ENCODE measurements at regions not wholly inside any gene's neighbourhood (a gene's known extent, or its start where the extent isn't known, plus 50 kb on each side); places are given as distances from the start of the nearest gene placed in this dataset.

- no peak for FAIRE-seq
- DNase-seq (ENCODE audit: extremely low spot score, insufficient read length, low read depth) = no peak
Measured at GRCh38 chr5:107228226-107228625, 442.5 kb downstream of the EFNA5 start.

GRCh38 chr5:107224272-107224671 is 446.5 kb downstream of the EFNA5 start:
- FAIRE-seq = no peak
- no peak for DNase-seq (ENCODE audit: extremely low spot score, insufficient read length, low read depth)

DNA sequence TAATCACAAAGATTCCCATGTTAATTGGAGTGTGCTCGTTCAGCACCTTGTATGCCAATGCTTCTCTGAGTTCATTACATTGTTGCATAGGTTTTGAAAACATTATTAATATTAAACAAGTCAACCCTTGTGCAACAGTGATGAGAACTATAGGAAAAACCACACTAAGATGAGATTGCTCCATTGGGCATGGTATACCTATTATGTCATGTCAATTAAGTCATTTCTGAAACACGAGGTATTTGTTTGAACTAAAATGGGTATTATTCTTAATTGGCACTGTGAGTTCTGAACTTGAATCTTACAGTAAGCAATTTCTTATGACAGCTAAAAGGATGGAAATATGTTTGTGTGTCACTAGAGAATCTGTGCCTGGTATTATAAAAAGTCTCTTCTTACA is 447.7 kb downstream of the EFNA5 start:
- DNase-seq (ENCODE audit: extremely low spot score, insufficient read length, low read depth) (no peak), FAIRE-seq (no peak)

DNA sequence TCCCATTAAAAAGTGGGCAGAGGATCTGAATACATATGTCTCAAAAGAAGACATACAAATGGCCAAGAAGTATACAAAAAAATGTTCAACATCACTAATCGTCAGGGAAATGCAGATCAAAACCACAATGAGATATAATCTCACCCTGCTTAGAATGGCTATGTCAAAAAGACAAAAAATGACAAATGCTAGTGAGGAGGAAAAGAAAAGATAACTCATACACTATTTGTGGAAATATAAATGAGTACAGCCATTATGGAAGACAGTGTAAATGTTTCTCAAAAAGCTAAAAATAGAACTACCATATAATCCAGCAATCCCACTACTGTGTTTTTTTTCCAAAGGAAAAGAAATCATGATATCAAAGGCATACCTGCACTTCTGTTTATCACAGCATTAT is 450.7 kb downstream of the EFNA5 start:
- no peak for FAIRE-seq
- DNase-seq (ENCODE audit: extremely low spot score, insufficient read length, low read depth) = no peak

- DNase-seq (ENCODE audit: extremely low spot score, insufficient read length, low read depth) = no peak
- FAIRE-seq = no peak
Measured at GRCh38 chr5:107218457-107219193, 452.1 kb downstream of the EFNA5 start.

DNA sequence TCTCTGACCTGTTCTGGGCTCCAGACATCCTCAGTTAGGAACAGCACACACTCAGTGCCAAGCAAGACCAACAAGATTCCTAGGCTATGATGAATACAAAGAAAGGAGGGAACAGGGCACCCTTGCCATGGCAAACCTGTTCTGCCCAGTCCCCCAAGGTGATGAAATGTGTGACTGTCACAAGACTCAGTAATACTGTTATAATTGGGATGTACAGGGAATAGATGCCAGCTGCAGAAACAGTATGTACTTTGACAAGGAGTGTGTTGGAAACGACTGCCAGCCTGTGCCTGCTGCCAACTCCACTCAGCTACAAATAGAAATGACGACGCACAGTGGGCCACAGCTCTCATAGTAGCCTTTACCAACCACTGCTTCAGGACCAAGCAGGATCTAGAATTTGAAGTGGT is 453.0 kb downstream of the EFNA5 start:
- FAIRE-seq = no peak
- no peak for DNase-seq (ENCODE audit: extremely low spot score, insufficient read length, low read depth)

- no peak for DNase-seq (ENCODE audit: extremely low spot score, insufficient read length, low read depth)
Measured at GRCh38 chr5:107216587-107216986, 454.1 kb downstream of the EFNA5 start.

GRCh38 chr5:107215611-107216010 is 455.1 kb downstream of the EFNA5 start:
- peak; percentile 21 for FAIRE-seq
- no peak for DNase-seq (ENCODE audit: extremely low spot score, insufficient read length, low read depth)

More at GRCh38 chr5:107216587-107216986, 454.1 kb downstream of the EFNA5 start:
- no peak for FAIRE-seq

GRCh38 chr5:107213025-107213424 is 457.7 kb downstream of the EFNA5 start:
- DNase-seq (ENCODE audit: extremely low spot score, insufficient read length, low read depth) = no peak

GRCh38 chr5:107211630-107212029 is 459.1 kb downstream of the EFNA5 start:
- FAIRE-seq (no peak), DNase-seq (ENCODE audit: extremely low spot score, insufficient read length, low read depth) (no peak)

More at GRCh38 chr5:107213025-107213424, 457.7 kb downstream of the EFNA5 start:
- no peak for FAIRE-seq

GRCh38 chr5:107208867-107209266 is 461.9 kb downstream of the EFNA5 start:
- DNase-seq (ENCODE audit: extremely low spot score, insufficient read length, low read depth) (no peak), FAIRE-seq (no peak)

GRCh38 chr5:107204413-107204812 is 466.3 kb downstream of the EFNA5 start:
- FAIRE-seq (peak; percentile 31), DNase-seq (ENCODE audit: extremely low spot score, insufficient read length, low read depth) (no peak)

DNA sequence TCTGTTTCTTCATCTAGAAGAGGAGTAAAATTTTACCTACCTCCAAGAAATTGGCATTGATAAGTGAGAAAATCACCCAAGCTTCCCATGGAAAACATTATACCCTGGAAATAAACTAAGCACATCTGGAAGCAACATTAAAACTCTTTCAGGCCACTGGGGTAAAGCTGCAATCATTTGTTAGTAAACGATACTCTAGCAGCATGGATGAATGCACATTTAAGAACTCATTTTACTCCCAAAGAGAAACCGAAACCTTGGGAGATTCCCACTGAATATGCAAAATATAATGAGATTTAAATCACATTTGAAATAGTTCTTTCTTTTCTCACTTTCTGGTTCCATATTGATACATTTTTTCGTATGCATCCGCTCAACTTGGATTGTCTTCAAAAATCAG is 467.5 kb downstream of the EFNA5 start:
- FAIRE-seq (no peak), DNase-seq (ENCODE audit: extremely low spot score, insufficient read length, low read depth) (no peak)

- FAIRE-seq (no peak), DNase-seq (ENCODE audit: extremely low spot score, insufficient read length, low read depth) (no peak)
Measured at GRCh38 chr5:107199756-107200155, 471.0 kb downstream of the EFNA5 start.

- DNase-seq (ENCODE audit: extremely low spot score, insufficient read length, low read depth) = no peak
- no peak for FAIRE-seq
Measured at GRCh38 chr5:107196500-107197059, 474.2 kb downstream of the EFNA5 start.

DNA sequence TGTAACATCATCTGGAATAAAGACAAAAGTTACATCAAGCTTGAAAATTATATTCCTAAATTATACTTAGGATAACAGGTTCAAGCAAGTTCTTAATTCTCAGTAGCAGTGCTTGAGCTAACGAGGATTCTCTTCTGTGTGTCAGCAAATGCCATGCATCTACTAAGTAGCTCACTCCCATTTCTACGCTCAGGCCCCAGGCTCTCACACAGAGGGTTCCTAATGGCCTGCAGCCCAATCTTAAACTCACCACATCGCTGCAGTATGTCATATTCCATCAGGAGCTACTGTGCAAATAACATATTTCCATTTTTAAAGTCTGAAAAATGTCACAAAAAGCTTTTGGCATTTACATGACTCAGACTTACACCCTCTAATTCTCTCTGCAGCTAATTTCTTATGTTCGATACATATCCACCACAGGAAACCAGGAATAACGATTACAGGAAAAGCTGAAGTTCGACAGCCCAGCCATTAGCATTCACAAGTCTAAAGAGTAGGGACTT is 474.8 kb downstream of the EFNA5 start:
- DNase-seq (ENCODE audit: extremely low spot score, insufficient read length, low read depth) (no peak), FAIRE-seq (no peak)

GRCh38 chr5:107184871-107185270 is 485.9 kb downstream of the EFNA5 start:
- FAIRE-seq (no peak), DNase-seq (ENCODE audit: extremely low spot score, insufficient read length, low read depth) (no peak)

GRCh38 chr5:107184066-107184465 is 486.7 kb downstream of the EFNA5 start:
- DNase-seq (ENCODE audit: extremely low spot score, insufficient read length, low read depth) = no peak
- FAIRE-seq = no peak

- DNase-seq (ENCODE audit: extremely low spot score, insufficient read length, low read depth) (no peak), FAIRE-seq (no peak)
Measured at GRCh38 chr5:107170620-107171019, 500.1 kb downstream of the EFNA5 start.

DNA sequence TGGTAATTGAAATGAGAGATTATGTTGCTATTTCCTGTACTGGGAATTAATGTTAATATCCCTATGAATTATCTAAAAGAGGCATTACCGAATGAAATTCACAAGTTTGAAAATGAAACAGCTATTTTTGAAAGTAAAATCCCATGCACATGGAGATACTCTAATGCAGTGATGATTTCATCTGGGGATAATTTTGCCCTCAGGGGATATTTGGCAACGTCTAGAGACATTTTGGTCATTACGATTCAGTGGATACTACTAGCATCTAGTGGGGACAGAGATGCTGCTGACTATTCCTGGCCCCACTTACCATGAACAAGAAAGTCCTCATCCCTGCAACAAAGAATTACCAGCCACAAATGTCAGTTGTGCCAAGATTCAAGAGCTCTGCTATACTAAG is 500.9 kb downstream of the EFNA5 start:
- no peak for DNase-seq (ENCODE audit: extremely low spot score, insufficient read length, low read depth)
- FAIRE-seq = no peak

DNA sequence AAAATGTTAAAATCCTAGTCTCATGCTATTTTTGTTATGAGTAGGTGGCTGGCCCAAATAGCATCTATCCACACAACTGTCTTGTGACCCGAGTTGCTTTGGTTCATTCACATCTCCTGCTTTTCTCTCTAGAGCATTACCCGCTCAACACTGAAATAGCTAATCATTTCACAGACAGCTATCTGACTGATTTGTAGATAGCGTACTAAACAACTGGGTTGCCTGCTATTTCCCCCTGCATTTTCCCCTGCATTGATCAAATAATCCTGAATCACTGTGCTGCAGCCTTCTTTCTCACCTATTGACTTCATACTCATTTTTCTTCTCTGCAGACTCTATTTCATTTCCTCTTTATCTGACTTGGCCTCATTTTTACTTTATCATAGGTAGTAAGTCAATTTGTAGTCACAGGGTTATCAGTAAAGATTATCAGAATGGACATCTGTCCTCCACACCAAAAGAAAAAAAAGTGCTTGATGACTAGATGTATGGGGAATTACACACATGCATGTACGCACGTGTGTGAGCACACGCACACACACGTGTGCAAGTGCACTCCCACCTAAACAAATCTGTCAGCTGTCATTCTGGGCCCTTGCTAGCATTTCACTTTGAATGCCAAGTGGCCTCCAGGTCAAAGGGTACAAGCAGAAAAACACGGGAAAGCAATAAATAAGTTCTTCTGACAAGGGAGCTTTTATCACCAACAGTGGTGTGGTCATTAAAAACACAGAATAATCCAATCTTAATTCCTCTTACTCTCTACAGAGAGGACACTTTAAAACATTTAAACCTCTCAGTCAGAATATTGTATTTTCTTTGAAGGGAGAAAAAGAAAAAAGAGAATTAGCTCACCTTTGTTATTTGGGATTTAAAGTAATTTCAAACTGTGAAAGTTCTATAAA is 501.6 kb downstream of the EFNA5 start:
- DNase-seq (ENCODE audit: extremely low spot score, insufficient read length, low read depth) (no peak), FAIRE-seq (no peak)
